ENCODE measurements at regions not wholly inside any gene's neighbourhood (a gene's known extent, or its start where the extent isn't known, plus 50 kb on each side); places are given as distances from the start of the nearest gene placed in this dataset.
"Not testable (repeated sequence)": the region's sequence is repeated elsewhere in the genome, so short reads cannot be mapped to it uniquely, and the experiment has no call there.

GRCh38 chr3:22861426-22861825, 341.7 kb upstream of the UBE2E2 start:
- H3K9me3 ChIP-seq (ENCODE audit: low read length): no peaks in the 10 kb centered on the region
- POLR2A ChIA-PET (ENCODE audit: unreplicated experiment): no interaction called here
- no peak overlapping the region for H3K27ac ChIP-seq (ENCODE audit: low read length)
- H2AFZ ChIP-seq (ENCODE audit: low read length): no peak overlapping the region
- no peaks in the 10 kb centered on the region for H3K27me3 ChIP-seq (ENCODE audit: low read length)
- H3K4me3 ChIP-seq (ENCODE audit: low read length): no peak overlapping the region
- no TSS peak for BruUV-seq (replicated peaks)
- no peak overlapping the region for H3K4me2 ChIP-seq (ENCODE audit: low read length)
- DNase-seq (peak; percentile 6), ATAC-seq (no peak)
- H3K79me2 ChIP-seq (ENCODE audit: low read length): no peaks in the 10 kb centered on the region
- H3K4me1 ChIP-seq (ENCODE audit: insufficient read depth, low read length): no peaks in the 10 kb centered on the region
- no peaks in the 10 kb centered on the region for H3K36me3 ChIP-seq (ENCODE audit: low read depth, low read length)
- TF ChIP-seq EZH2phosphoT487 (IDR thresholded peaks at IDR 0.05; ENCODE audit: borderline replicate concordance, low read length): no peak
- TF ChIP-seq CTCF (conservative IDR thresholded peaks at IDR 0.05; ENCODE audit: low read depth, low read length): no peak
- no peak for TF ChIP-seq EZH2 (IDR thresholded peaks at IDR 0.05; ENCODE audit: low read length, unreplicated experiment)
- no peaks in the 10 kb centered on the region for H3F3A ChIP-seq (ENCODE audit: low read length, unreplicated experiment)
- no peak overlapping the region for H3K9ac ChIP-seq (ENCODE audit: low read length)
- intact Hi-C loops (cut with micrococcal nuclease): no loop called here
- CTCF ChIA-PET: no interaction called here
- H3K9me2 ChIP-seq (replicated peaks; ENCODE audit: low read length): no peaks in the 10 kb centered on the region
- no peaks in the 10 kb centered on the region for H4K20me1 ChIP-seq (ENCODE audit: low read length)

GRCh38 chr3:22862111-22862510, 341.0 kb upstream of the UBE2E2 start:
- no peaks in the 10 kb centered on the region for H3F3A ChIP-seq (ENCODE audit: low read length, unreplicated experiment)
- H4K20me1 ChIP-seq (ENCODE audit: low read length): no peaks in the 10 kb centered on the region
- H3K9me2 ChIP-seq (replicated peaks; ENCODE audit: low read length): no peaks in the 10 kb centered on the region
- no peaks in the 10 kb centered on the region for H3K4me1 ChIP-seq (ENCODE audit: insufficient read depth, low read length)
- no peak overlapping the region for H2AFZ ChIP-seq (ENCODE audit: low read length)
- CTCF ChIA-PET: no interaction called here
- DNase-seq: no peak
- no TSS peak for BruUV-seq (replicated peaks)
- H3K79me2 ChIP-seq (ENCODE audit: low read length): no peaks in the 10 kb centered on the region
- no peaks in the 10 kb centered on the region for H3K36me3 ChIP-seq (ENCODE audit: low read depth, low read length)
- no peaks in the 10 kb centered on the region for H3K9me3 ChIP-seq (ENCODE audit: low read length)
- H3K4me3 ChIP-seq (ENCODE audit: low read length): no peak overlapping the region
- H3K27ac ChIP-seq (ENCODE audit: low read length): no peak overlapping the region
- intact Hi-C loops (cut with micrococcal nuclease): no loop called here
- H3K4me2 ChIP-seq (ENCODE audit: low read length): no peak overlapping the region
- POLR2A ChIA-PET (ENCODE audit: unreplicated experiment): no interaction called here
- TF ChIP-seq EZH2phosphoT487 (IDR thresholded peaks at IDR 0.05; ENCODE audit: borderline replicate concordance, low read length) (no peak), CTCF (conservative IDR thresholded peaks at IDR 0.05; ENCODE audit: low read depth, low read length) (peak; percentile 31; the same call in 1 of the 2 replicates)
- no peak overlapping the region for H3K9ac ChIP-seq (ENCODE audit: low read length)
- H3K27me3 ChIP-seq (ENCODE audit: low read length): no peaks in the 10 kb centered on the region
- ATAC-seq: no peak

GRCh38 chr3:22882834-22883233, 320.3 kb upstream of the UBE2E2 start:
- H3F3A ChIP-seq (ENCODE audit: low read length, unreplicated experiment); intact Hi-C loops (cut with micrococcal nuclease); POLR2A ChIA-PET (ENCODE audit: unreplicated experiment); BruUV-seq (replicated peaks); H3K27ac ChIP-seq (ENCODE audit: low read length); H3K79me2 ChIP-seq (ENCODE audit: low read length); ATAC-seq; H3K4me2 ChIP-seq (ENCODE audit: low read length); H3K27me3 ChIP-seq (ENCODE audit: low read length); DNase-seq; H2AFZ ChIP-seq (ENCODE audit: low read length); H3K9ac ChIP-seq (ENCODE audit: low read length); H3K9me2 ChIP-seq (replicated peaks; ENCODE audit: low read length); H3K4me3 ChIP-seq (ENCODE audit: low read length); H3K36me3 ChIP-seq (ENCODE audit: low read depth, low read length); H4K20me1 ChIP-seq (ENCODE audit: low read length); H3K4me1 ChIP-seq (ENCODE audit: insufficient read depth, low read length); H3K9me3 ChIP-seq (ENCODE audit: low read length); CTCF ChIA-PET: not testable (repeated sequence)
